ENCODE measurements at regions not wholly inside any gene's neighbourhood (a gene's known extent, or its start where the extent isn't known, plus 50 kb on each side); places are given as distances from the start of the nearest gene placed in this dataset.

DNA sequence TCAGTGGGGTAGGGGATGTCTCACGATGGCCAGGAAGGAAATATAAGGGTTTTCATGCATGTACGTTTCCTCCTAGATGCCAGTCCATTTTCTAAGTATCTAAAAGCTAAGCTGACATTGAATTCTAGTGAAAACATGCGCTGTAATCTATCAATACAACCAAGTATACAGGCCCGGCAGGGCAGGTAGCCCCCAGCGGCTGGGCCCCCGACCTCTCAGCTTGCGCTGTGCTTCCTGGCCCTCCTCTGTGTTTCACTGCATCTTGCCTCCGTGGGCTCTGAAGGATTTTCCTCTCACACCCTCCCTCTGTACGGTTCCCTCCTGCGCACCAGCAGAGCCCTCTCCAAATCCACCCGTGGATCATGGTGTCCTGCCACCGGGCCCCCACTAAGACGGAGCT lies 524.8 kb downstream of the ZNF516 start:
- TF ChIP-seq, protein P1, sequence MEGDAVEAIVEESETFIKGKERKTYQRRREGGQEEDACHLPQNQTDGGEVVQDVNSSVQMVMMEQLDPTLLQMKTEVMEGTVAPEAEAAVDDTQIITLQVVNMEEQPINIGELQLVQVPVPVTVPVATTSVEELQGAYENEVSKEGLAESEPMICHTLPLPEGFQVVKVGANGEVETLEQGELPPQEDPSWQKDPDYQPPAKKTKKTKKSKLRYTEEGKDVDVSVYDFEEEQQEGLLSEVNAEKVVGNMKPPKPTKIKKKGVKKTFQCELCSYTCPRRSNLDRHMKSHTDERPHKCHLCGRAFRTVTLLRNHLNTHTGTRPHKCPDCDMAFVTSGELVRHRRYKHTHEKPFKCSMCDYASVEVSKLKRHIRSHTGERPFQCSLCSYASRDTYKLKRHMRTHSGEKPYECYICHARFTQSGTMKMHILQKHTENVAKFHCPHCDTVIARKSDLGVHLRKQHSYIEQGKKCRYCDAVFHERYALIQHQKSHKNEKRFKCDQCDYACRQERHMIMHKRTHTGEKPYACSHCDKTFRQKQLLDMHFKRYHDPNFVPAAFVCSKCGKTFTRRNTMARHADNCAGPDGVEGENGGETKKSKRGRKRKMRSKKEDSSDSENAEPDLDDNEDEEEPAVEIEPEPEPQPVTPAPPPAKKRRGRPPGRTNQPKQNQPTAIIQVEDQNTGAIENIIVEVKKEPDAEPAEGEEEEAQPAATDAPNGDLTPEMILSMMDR (IDR thresholded peaks at IDR 0.05; ENCODE audit: insufficient read depth, low read depth, low read length), result no peak
- TF ChIP-seq EZH2 (IDR thresholded peaks at IDR 0.05; ENCODE audit: insufficient read depth, low read length), result no peak

Data from astrocyte (in vitro differentiated cells and primary cell).